HPDE6-E6E7 (cell line): ENCODE measurements at regions not wholly inside any gene's neighbourhood (a gene's known extent, or its start where the extent isn't known, plus 50 kb on each side); places are given as distances from the start of the nearest gene placed in this dataset.

Experiments
- DNase-seq: peaks from one replicate; pipeline ENCODE4 v3.0.0; 2011; ENCODE audit warnings: missing footprints; ENCODE audit errors: extremely low spot score

DNA sequence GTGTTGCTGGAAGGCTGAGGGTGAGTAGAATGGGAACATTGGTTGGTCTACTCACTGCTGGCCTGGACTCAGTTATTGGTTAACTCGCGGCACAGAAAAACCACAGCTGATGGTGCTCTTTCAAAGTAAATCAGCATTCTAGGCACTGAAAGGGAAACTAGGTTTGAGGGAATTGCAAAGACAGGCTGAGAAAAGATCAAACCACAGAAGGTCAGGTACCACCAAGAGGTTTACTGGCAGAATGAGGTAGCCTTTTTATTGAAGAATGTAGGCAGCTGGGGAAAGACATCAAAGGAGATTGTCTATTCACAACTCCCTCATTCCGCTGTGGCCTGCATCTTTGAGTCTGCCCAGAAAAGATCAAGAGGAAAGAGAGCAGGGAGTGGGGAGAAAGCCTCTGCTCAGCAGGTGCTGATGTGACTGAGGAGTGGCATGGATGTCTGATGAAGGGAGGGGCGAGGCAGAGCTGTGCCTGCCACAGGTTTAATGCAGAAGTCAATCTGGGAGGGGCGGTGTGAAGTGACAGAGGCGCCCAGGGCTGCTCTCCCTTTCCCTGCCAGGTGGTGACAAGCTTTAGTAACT lies 255.5 kb downstream of the MAN2A1 start:
- DNase-seq, result no peak

DNA sequence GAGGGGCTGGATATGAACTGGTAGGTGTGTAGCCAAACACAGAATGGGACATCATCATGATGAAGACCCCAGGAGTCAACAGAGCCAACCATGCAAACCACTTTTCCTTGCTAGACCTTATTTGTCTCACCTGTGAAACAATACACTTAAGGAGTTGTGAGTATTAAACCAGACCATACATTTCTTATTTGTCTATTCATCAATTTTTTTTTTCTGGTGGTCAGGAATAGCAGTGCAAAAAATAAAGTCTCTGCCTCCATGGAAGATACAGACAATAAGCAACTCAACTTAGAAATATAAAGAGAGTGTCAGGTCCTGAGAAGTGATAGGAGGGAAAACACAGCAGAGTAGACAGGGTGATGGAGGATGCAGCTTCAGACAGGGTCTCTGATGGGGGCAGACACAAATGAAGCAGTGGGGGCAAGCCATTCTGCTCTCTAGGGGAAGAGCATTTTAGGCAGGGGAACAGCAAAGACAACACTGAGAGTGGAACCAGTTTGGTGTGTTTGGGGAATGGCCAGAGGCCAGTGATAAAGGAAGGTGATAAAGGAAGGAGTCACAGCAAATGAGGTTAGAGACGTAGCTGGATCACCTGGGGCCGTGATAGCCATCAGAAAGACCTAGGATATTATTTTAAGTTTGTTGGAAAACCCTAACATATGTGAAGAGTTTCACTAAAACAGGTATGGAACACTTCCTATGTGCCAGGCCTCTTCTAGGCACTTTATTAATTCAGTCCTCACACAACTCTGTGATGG lies 256.2 kb downstream of the MAN2A1 start:
- DNase-seq, result no peak

DNA sequence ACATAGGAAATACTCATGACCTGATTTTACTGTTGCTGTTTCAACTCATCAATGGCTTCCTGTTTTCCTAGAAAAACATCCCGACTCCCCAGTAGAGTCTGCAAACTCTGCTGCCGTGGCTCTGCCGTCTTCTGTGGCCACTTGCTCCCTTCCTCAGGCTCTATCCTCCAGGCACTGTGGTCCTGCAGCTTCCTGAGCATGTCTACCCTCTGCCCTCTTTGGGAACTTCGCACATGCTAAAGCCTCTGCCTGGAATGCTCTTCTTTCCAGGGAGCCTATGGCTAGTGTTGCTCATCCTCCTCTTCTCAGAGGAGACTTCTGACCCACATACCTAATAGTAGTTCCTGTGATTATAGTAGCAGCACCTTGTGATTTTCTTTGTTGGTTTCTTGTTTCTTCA lies 256.9 kb downstream of the MAN2A1 start:
- DNase-seq, result no peak

DNA sequence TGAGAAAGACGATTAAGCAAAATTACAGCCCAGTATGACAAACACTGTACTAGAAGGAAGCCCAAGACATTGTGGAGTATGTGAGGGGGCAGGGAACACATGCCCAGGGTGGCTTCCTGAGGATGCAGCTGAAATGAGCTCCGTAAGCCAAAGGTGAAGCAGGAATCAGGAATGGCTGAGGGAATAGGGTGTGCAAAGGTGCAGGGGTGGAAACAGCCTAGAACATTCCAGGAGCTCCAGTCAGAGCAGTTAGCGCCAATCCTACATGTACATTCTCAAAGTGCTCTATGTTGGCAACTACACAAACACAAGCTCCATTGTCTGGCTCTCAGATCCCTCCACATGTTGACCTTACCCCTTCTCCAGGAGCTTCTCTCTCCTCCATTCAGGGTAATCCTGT lies 257.9 kb downstream of the MAN2A1 start:
- no peak for DNase-seq

DNA sequence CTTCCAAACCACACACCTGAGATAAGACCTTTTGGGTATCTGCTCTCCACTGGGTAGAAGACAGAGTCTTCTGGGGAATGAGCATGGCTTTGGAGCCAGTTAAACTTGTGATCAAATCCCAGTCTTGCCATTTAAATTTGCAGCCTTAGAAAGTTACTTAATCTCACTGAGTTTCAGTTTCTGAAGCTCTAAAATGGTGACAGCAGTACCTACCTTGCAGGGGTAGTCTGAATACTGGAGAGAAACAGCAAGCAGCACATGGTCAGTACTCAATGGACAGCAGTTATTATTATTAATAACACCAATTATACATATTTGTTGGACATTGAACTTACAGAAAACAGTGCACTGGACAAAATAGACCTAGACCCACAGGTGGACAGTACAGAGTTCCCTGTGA lies 260.9 kb downstream of the MAN2A1 start:
- DNase-seq, result no peak

DNA sequence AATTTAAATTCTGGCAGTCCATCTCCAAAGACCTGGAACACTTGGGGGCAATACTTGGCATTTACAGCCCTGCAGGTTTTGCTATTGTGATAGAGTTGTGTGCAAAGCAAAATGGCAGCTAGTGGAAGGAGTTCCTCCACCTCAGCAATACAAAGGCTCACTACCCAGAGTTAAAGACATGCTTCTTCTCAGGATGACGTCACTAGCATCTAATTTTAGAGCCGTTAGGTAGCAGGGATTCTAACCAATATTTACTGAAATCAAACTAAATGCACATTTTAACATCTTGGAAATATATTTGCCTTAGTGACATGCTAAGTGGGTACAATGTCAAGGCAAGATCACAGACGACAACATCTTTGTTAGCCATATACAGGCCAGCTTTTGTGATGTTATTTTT lies 261.6 kb downstream of the MAN2A1 start:
- DNase-seq, result no peak

DNA sequence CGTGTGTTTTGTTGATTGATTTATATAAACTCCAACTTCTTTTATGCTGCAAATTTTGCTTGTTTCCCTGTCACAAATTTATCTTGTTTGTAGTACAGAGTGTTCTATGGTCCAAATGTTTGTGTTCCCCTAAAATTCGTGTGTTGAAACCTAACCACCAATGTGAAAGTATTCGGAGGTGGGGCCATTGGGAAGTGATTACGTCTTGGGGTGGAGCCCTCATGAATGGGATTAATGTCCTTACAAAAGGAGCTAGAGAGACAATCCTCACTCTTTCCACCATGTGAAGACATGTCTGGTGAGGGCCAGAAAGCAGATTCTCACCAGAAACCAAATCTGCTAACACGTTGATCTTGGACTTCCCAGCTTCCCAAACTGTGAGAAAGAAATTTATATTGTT lies 262.0 kb downstream of the MAN2A1 start:
- DNase-seq, result no peak

DNA sequence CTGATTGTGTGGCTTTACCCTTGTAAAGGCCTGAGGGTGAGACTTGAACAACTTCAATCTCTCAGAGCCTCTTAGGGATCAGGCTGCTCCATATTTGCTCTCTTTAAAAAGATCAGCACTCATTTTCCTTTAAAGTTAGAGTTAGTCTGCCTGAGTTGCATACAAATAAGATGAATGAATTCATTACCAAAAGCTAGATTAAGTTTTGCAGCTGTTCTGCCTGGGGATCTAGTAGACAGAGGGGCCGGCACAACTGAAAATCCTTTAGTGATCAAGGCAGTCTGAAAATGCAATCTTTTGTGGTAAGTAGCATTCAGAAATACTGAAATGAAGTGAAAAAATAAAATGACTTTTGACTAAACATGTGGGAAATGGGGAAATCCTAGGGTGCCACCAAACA lies 264.0 kb downstream of the MAN2A1 start:
- DNase-seq, result no peak

DNA sequence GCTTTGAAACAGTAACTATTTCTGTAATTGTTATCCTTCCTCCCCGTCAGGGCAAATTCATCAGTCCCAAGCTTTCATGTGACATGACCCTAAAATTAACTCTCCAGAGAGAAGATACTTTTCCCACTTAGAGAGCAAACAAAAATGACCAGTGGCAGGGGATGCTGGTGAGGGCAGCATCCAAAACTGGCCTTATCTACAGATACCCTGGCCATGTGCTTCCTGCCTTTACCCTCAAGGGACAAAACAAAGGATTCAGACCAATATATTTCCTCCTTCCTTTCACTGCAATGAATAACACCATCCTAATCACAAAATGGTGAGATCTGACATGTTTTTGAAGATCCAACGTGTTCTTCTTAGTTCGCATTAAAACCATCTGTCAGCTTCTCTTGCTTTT lies 267.2 kb downstream of the MAN2A1 start:
- DNase-seq, result no peak

DNA sequence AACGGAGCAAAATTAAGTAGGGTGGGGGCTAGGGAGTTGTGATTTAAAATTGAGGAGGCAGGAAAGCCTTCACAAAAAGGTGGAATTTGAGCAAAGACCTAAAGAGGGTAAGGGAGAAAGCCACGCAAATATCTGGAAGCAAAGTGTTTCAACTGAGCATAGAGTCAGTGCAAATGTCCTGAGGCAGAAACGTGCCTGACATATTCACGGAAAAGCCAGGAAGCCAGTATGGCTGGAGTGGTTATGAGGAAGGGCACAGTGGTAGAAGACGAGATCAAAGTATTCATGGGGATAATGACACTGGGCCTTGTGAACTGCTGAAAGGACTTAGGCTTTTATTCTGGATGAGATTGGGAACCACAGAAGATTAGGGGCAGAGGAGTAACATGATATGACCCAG lies 268.4 kb downstream of the MAN2A1 start:
- DNase-seq, result no peak

DNA sequence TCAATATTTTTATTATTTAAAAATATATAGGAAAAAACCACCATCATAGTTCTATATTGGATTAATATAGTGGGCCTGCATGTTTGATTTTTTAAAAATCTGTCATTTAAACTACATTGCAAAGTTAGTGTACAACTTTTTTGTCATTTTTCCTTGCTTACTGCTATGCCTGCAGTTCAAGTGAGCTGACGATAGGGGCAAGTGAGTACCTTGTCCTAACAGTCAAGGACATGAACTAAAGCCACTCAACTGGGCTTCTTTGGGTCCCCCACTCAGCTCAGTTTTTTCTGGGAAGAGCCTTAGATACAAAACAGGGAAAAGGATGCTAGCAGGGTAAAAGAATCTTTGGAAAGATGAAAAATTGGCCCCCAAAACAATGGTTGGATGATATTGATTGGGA lies 269.9 kb downstream of the MAN2A1 start:
- DNase-seq, result no peak

DNA sequence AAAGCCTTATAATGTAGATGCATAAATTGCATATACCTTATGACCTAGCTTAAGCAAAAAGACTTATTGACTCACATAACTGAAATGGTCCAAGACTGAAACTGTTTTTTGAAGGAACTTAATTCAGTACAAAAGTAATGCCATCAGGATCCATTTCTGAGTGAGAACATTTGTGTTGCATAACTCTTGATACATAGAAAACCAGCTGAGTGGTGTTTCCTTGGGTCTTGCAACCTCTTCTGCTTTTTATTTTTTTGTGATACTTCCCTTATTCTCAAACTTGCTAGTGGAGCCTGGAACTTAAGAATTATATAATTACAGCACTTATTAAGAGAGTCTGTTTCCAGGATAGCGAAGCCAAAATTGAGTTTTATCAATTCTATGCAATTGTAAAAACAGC lies 272.0 kb downstream of the MAN2A1 start:
- DNase-seq, result no peak

DNA sequence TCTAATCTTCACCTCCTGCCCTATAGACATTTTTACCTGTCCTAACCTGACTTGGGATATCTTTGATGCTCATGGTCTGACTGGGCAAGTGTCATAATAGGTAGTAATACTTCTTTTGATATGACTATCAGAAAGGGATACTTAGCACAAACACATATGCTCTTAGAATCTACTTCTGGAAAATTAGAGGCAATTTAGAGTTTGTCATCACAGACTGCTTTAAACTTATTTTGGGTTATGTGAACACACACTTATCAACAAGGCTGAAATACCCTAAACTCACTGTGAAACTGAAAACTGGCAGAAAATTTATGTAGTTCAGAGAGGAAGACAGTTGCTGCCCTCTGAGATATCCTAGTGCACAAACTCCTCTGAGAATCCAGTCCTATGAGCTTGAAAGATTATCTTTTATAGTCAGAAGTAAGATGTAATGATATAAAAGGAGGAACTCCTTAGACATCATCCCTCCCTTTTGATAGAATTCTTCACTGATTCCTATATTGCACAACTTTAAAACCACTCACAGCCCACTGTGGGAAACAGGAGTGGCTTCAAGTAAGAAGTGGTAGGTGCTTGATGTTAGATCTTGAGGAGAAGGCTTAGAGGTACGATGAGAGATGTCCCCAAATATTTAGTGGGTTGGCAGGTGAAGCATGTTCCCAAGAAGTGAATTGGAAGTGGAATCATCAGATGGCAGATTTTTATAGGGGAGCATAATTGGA lies 273.3 kb downstream of the MAN2A1 start:
- no peak for DNase-seq

DNA sequence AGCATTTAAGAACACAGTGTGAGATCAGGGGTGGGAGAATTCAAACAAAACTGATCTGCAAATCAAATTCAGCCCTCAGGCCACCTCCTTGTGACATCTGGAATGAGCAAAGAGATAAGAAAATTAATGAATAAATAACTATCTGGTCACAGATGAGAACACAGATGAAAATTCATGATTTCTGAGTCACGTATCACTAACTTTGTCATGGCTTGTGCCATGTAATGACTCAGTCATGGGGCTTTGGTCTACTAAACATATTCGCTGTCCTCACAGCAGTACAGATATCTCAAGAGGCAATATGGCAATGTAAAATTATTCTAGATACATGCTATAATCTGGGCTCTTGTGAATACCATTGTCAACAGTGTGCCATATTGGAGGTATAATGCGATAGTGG lies 274.4 kb downstream of the MAN2A1 start:
- DNase-seq, result no peak

DNA sequence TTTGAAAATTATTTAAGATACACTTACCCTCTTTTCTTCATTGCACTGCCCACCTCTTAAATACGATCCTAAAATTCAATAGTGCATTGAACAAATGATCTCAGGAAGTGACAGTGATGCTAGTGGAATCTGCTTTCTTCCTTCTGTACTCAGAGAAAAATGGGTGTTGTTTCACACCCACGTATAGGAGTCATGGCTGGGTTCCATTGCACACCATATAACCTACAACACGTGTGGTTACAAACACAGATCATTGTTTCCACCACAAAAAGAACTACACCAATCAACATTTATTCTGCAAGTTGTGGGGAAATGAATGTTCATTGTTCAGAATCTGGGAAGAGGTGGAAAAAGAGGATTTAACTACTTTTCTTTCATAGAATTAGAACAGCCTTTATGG lies 275.9 kb downstream of the MAN2A1 start:
- DNase-seq, result no peak

DNA sequence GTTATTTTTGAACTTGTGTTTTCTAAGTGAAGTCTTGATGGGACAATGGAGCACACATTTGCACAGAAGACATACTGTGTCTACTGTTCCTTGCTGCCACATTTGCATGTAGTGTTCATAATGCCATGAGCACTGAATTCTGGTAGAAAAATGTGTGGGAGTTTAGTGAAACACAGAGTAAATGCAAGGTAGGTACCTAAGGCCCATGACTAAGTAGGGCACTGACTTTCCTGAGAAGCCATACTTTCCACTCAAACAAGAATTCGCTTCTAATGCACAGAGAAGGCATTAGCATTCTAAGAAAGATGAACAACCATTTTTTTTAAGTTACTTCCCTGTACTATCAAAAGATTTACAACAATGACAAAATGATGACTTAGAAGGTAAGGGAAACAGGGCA lies 282.2 kb downstream of the MAN2A1 start:
- no peak for DNase-seq

DNA sequence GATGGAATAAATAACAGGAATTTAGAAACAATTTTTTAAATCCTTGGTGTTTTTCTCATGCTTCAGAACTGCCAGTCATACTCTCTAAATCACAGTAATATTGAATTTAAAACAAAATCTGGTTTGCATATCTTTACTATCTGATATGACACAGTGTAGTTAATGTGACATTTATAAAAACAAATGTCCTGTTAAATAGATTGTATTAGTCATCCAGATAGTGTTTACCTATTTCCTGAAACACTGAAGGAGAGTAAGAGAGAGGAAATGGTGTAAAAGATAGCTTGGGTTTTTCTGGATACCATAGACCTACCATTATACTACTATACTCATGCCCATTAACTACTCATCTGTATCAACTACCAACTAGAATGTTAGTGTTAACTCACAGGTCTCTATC lies 292.3 kb downstream of the MAN2A1 start:
- DNase-seq, result no peak

DNA sequence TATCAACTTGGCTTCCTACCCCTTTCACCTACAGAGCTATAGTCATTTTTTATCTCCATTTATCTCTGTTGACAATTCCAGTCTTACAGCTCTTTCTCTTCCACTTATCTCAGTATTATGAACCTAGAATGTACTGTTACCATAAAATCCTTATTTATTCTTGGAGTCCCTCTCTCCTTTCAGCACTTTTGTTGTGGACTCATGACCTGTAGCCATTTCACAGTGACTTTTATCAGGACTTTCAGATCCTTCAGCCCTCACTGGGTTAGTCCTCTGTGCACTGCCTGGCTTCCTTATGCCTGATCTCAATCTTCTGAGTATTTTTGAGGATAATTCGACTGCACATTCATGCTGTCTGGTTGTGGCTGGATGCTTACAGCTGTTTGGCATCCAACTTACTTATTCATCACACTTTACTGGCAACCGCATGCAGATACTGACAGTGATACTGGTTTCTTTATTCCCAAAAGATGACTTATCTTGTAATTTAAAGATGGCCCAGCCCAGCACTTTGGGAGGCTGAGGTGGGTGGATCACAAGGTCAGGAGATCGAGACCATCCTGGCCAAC lies 293.3 kb downstream of the MAN2A1 start:
- DNase-seq, result no peak

DNA sequence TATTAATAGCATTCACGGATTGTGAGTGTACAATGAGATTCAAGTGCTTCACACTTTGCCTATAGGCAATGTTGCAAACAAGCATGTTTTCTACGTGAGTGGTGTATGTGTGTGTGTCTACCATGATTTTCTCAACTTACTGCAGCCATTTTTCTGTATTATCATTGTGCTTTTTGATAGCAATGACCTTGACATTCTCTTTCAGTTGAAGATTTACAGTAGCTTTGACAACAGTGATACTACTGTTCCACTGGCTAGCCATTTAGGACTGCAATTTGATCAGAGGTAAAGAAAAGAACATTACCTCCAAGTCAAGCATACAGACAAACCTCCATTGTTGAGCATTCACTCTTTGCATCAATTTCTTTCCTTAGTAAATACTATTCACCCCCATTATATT lies 297.0 kb downstream of the MAN2A1 start:
- DNase-seq, result no peak

DNA sequence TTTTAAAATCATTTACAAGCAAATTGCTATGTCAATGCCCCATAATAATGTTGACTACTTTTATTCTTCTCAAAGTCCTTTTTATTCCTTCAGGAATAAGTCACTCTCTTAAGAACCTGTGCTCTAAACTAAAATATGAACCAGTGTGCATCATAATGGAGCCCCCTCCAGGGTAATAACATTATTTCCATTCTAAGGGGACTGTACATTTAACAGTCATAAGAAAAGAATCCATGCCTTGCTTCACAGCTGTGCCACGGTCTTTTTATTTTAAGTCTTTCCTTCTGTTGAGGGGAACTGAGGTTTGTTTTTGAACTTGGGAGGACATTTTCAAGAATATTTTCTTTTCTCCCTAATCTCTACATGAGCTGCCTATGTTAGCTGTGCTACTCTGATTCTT lies 297.6 kb downstream of the MAN2A1 start:
- no peak for DNase-seq

DNA sequence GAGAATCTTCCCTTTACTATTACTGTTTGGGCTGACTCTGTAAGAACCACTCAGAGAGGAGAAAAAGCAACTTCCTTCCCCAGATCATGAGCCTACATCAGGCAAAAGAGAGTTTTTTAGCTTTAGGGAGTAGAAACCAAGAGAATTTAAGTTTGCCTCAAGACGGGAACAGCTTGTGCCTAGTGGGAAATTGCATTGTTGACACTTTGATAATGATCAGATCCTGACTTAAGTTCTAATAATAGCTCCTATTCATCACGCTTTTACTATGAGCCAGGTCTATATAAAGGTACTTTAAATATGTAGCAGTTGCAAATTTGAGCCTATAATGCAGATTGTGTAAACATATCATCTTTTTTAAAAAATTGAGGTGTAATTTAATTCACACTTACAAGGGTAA lies 298.2 kb downstream of the MAN2A1 start:
- no peak for DNase-seq

DNA sequence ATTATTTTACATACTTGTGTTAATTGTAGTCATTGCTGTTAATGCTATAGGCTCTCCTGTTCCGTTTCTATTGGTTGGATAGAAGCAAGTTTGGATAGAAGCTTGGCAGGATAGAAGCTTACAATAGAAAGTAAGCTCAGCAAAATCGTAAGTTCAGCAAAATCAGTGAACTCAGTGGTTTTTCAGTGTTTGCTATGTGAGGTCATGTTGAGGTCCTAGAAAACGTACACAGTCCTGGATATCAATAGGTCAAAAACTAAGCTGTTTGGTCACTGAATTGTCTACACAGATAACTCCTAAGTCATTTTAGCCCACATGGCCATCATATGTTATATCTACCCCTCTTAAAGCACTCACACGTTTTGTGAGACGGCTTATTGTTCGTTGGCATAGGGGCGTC lies 299.4 kb downstream of the MAN2A1 start:
- no peak for DNase-seq
